ENCODE measurements at regions not wholly inside any gene's neighbourhood (a gene's known extent, or its start where the extent isn't known, plus 50 kb on each side); places are given as distances from the start of the nearest gene placed in this dataset.
"Not testable (repeated sequence)": the region's sequence is repeated elsewhere in the genome, so short reads cannot be mapped to it uniquely, and the experiment has no call there.

DNA sequence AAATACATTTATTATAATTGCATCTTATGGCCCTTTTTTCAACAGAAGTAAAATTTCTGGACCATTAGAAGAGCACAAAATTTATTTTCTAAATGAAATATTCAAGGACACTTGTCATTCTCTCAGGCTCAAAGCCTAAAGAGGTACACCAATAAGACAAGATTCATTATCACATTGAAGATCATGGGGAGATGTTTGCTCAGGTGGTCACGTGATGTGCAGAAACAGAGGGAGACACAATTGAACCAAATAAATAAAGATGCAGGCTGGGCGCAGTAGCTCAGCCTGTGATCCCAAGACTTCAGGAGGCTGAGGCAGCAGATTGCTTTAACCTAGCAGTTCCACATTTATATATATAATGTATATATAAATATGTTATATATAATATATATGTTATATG is 53.2 kb upstream of the TMEM254 start:
- Histone ChIP-seq H3K36me3 (ENCODE audit: insufficient read depth, low read length) (no peaks in the 10 kb centered on the region), H3K27ac (ENCODE audit: low read depth, low read length) (no peak overlapping the region), H3K9ac (ENCODE audit: low read depth, low read length) (no peak overlapping the region), H3K4me1 (ENCODE audit: insufficient read depth, low read length) (no peaks in the 10 kb centered on the region), H3K9me3 (ENCODE audit: insufficient read depth, low read depth, low read length) (no peaks in the 10 kb centered on the region), H3K4me3 (ENCODE audit: low read length) (no peak overlapping the region), H3K27me3 (ENCODE audit: insufficient read depth, low read length) (no peaks in the 10 kb centered on the region)
- WGBS, result 84% methylated on average over 2 of the region's 2 CpGs

DNA sequence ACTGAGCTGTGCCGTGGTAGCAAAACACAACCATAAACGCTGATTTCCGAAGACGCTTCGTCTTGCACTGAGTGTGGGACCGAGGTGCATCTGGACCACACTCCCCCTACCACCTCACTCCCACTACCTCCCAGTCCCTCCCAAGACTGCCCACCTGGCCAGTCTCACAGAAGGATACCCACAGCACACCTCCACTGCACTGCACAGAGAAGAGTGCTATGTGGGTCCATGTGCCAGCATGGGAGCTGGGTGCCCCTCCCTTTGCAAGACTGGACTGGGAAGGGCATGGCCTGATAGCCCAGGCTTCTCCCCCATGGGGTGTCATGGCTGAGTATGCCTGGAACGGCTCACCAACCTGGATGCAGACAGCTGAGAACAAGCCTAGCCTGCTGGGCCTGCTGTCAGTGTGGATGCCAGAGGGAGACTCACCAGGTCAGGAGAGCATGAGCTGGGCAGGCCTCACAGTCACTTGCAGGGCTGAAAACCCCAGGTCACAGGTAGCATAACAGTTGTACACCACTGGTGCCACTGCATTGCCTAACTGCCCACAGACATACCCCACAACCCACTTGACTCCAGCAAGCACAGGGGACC is 56.0 kb upstream of the TMEM254 start:
- not testable (repeated sequence) for H3K4me1 ChIP-seq (ENCODE audit: insufficient read depth, low read length); H3K9me3 ChIP-seq (ENCODE audit: insufficient read depth, low read depth, low read length); H3K9ac ChIP-seq (ENCODE audit: low read depth, low read length); H3K27me3 ChIP-seq (ENCODE audit: insufficient read depth, low read length); H3K4me3 ChIP-seq (ENCODE audit: low read length); H3K27ac ChIP-seq (ENCODE audit: low read depth, low read length); H3K36me3 ChIP-seq (ENCODE audit: insufficient read depth, low read length)
- 94% methylated on average over 1 of the region's 7 CpGs for WGBS

DNA sequence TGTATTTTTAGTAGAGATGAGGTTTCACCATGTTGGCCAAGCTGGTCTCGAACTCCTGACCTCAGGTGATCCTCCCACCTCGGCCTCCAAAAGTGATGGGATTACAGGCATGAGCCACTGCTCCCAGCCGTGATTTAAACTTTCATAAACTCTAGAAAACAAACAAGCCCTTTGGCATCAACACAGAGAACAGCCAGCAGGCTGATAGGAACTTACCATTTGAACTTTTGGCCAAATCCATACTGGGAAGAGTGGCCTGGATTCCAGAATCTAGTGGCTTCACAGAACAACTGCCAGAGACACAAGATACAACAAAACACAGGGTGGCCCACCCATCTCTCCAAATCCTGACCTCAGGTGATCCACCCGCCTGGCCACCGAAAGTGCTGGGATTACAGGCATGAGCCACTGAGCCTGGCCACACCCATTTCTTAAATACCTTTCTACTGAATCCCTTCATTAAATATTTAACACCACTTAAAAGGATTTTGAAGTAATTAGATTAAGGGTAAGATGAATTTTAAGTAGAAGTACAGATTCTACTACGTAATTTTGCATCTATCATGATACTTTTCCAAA is 60.0 kb upstream of the TMEM254 start:
- WGBS, result 90% methylated on average over 5 of the region's 6 CpGs
- peaks cover 38% of the 10 kb centered on the region for H3K4me1 ChIP-seq (ENCODE audit: insufficient read depth, low read length)
- not testable (repeated sequence) for H3K27ac ChIP-seq (ENCODE audit: low read depth, low read length); H3K4me3 ChIP-seq (ENCODE audit: low read length); H3K9me3 ChIP-seq (ENCODE audit: insufficient read depth, low read depth, low read length); H3K36me3 ChIP-seq (ENCODE audit: insufficient read depth, low read length); H3K27me3 ChIP-seq (ENCODE audit: insufficient read depth, low read length); H3K9ac ChIP-seq (ENCODE audit: low read depth, low read length)

DNA sequence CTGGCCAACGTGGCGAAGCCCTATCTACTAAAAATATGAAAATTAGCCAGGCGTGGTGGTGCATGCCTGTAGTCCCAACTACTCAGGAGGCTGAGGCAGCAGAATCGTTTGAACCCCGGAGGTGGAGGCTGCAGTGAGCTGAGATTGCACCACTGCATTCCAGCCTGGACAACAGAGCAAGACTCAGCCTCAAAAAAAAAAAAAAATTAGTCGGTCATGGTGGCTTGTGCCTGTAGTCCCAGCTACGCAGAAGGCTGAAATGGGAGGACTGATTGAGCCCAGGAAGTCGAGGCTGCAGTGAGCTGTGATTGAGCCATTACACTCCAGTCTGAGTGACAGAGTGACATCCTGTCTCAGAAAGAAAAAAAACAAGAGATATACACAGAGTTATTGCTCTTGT is 61.3 kb upstream of the TMEM254 start:
- H3K27ac ChIP-seq (ENCODE audit: low read depth, low read length); H3K36me3 ChIP-seq (ENCODE audit: insufficient read depth, low read length); H3K9ac ChIP-seq (ENCODE audit: low read depth, low read length); H3K27me3 ChIP-seq (ENCODE audit: insufficient read depth, low read length); H3K9me3 ChIP-seq (ENCODE audit: insufficient read depth, low read depth, low read length); H3K4me3 ChIP-seq (ENCODE audit: low read length): not testable (repeated sequence)
- H3K4me1 ChIP-seq (ENCODE audit: insufficient read depth, low read length), result peaks cover 40% of the 10 kb centered on the region
- 92% methylated on average over 8 of the region's 8 CpGs for WGBS

DNA sequence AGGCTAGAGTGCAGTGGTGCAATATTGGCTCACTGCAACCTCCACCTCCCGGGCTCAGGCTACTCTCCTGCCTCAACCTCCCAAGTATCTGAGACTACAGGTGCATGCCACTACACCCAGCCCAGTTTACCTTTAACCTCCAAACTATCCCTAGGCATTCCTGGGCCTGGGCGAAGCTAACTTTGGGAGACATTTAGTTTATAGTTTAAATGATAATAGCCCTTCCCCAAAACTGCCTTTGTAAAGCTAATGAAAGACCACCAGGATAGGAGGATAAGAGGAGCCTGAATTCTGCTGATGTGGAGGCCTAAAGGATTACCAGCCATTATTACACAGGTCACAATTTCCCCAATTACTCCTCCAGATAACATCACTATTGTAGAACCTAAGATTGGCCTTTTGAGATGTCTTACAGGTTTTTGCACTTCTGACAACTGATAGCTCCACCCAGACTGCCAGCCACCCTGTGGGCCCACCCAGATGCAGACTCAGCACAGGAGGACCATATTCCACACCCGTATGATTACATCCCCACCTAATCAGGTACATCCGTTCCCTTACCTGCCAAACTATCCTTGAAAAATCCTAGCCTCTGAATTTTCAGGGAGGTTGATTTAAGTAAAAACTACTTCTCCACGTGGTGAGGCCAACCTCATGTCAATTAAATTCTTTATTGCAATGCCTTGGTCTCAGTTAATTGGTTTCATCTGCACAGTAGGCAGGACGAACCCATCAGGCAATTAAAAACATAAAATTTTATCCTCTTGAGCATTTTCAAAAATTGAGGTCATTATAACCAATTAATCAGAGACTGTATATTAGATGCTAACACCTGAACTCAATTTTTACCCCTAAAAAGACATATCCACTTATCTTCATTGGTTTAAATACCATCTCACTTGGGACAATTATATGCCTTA is 62.3 kb upstream of the TMEM254 start:
- peaks cover 40% of the 10 kb centered on the region for H3K4me1 ChIP-seq (ENCODE audit: insufficient read depth, low read length)
- WGBS, result 53% methylated on average over 6 of the region's 6 CpGs
- no peak overlapping the region for H3K9ac ChIP-seq (ENCODE audit: low read depth, low read length)
- no peaks in the 10 kb centered on the region for H3K36me3 ChIP-seq (ENCODE audit: insufficient read depth, low read length)
- H3K27ac ChIP-seq (ENCODE audit: low read depth, low read length), result peak overlapping the region; percentile 64; the same call in 1 of the 2 replicates
- no peaks in the 10 kb centered on the region for H3K27me3 ChIP-seq (ENCODE audit: insufficient read depth, low read length)
- no peaks in the 10 kb centered on the region for H3K9me3 ChIP-seq (ENCODE audit: insufficient read depth, low read depth, low read length)
- H3K4me3 ChIP-seq (ENCODE audit: low read length), result no peak overlapping the region

DNA sequence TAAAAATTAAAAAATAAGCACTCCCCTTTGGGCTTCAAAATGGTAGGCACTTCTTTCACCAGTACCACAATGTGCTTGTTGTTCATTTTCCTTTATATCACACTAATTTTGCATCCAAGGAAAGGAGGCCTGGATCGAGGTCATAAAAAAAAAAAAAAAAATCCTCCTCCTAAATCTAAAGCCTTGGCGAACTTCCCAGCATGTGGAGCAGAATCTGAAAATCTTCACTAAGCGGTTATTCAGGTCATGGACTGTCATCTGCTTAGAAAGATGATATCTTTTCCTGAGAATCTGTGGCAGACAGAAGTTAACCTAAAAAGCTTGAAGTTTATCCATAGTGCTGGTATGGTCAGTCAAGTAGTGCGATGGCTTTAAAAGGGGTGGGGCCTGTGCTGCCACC is 64.2 kb upstream of the SFTPD start:
- WGBS, result 97% methylated on average over 4 of the region's 4 CpGs
- not testable (repeated sequence) for H3K4me3 ChIP-seq (ENCODE audit: low read length); H3K9ac ChIP-seq (ENCODE audit: low read depth, low read length); H3K9me3 ChIP-seq (ENCODE audit: insufficient read depth, low read depth, low read length); H3K36me3 ChIP-seq (ENCODE audit: insufficient read depth, low read length); H3K27ac ChIP-seq (ENCODE audit: low read depth, low read length); H3K27me3 ChIP-seq (ENCODE audit: insufficient read depth, low read length)
- peaks cover 37% of the 10 kb centered on the region for H3K4me1 ChIP-seq (ENCODE audit: insufficient read depth, low read length)

DNA sequence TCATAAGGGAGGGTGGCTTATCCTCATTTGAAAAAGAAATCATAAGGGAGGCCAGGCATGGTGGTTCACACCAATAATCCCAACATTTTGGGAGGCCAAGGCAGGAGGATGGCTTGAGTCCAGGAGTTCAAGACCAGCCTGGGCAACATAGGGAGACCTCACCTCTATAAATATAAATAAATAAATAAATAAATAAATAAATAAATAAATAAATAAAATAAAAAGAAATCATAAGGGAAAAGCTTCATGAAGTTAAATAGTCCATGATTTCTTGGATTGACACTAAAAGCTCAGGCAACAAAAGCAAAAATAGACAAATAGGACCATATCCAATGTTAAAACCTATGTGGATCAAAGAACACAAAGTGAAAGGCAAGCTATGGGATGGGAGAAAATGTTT is 62.2 kb upstream of the SFTPD start:
- not testable (repeated sequence) for H3K27me3 ChIP-seq (ENCODE audit: insufficient read depth, low read length); H3K9me3 ChIP-seq (ENCODE audit: insufficient read depth, low read depth, low read length); H3K27ac ChIP-seq (ENCODE audit: low read depth, low read length); H3K9ac ChIP-seq (ENCODE audit: low read depth, low read length); H3K4me3 ChIP-seq (ENCODE audit: low read length); H3K36me3 ChIP-seq (ENCODE audit: insufficient read depth, low read length)
- H3K4me1 ChIP-seq (ENCODE audit: insufficient read depth, low read length), result peaks cover 23% of the 10 kb centered on the region

DNA sequence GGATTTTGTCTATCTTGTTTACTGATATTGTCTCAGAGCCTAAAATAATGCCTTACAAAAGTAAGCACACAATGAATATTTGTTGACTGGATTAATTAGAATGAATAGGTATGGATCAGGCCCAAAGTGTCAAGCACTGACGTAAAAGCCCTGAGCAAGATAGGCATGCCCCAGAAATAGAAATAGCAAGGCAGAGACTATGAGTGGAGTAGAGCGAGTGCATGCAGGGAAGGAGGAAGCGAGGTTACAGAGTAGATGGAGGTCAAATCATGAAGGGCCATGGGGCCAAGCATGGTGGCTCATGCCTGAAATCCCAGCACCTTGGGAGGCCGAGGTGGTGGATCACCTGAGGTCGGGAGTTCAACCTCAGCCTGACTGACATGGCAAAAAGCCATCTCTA is 51.6 kb upstream of the SFTPD start:
- no peak overlapping the region for H3K9ac ChIP-seq (ENCODE audit: low read depth, low read length)
- WGBS, result 93% methylated on average over 5 of the region's 5 CpGs

More for the DNA sequence above, 51.6 kb upstream of the SFTPD start:
- Histone ChIP-seq H3K4me3 (ENCODE audit: low read length) (no peak overlapping the region), H3K36me3 (ENCODE audit: insufficient read depth, low read length) (no peaks in the 10 kb centered on the region), H3K27me3 (ENCODE audit: insufficient read depth, low read length) (no peaks in the 10 kb centered on the region), H3K9me3 (ENCODE audit: insufficient read depth, low read depth, low read length) (no peaks in the 10 kb centered on the region), H3K4me1 (ENCODE audit: insufficient read depth, low read length) (no peaks in the 10 kb centered on the region), H3K27ac (ENCODE audit: low read depth, low read length) (no peak overlapping the region)

All from HUES64 (cell line).